Neutrophil (primary cell): ENCODE measurements at regions not wholly inside any gene's neighbourhood (a gene's known extent, or its start where the extent isn't known, plus 50 kb on each side); places are given as distances from the start of the nearest gene placed in this dataset.

Source experiments
- H3K27ac ChIP-seq: fragments of 200-600 bp; sonication (generic); 2 replicates; pipeline ENCODE4 v1.5.1; 2016; ENCODE audit warnings: mild to moderate bottlenecking, moderate library complexity
- H3K27me3 ChIP-seq: fragments of 200-600 bp; sonication (generic); 2 replicates; pipeline ENCODE4 v1.6.0; 2016; ENCODE audit warnings: mild to moderate bottlenecking
- H3K36me3 ChIP-seq: fragments of 200-600 bp; sonication (generic); 2 replicates; pipeline ENCODE4 v1.5.1; 2017
- H3K4me1 ChIP-seq, 2 experiments: fragments of 200-600 bp in 1 of 2; sonication (generic) in 1 of 2; 1 replicate in 1 of 2; 2 replicates in 1 of 2; pipeline versions ENCODE4 v1.5.1 to v1.6.1; 2013 to 2016; ENCODE audit warnings: low read depth in 1 of 2, low read length in 1 of 2, mild to moderate bottlenecking in 1 of 2, moderate library complexity in 1 of 2; ENCODE audit not compliant: control insufficient read depth in 1 of 2, insufficient read depth in 1 of 2
- H3K4me3 ChIP-seq, 2 experiments: fragments of 200-600 bp in 1 of 2; sonication (generic) in 1 of 2; 1 replicate in 1 of 2; 2 replicates in 1 of 2; pipeline ENCODE4 v1.5.1; 2013 to 2016; ENCODE audit warnings: low read depth in 1 of 2, low read length in 1 of 2, mild to moderate bottlenecking in 1 of 2, moderate library complexity in 1 of 2
- H3K9me3 ChIP-seq: fragments of 200-600 bp; sonication (generic); 2 replicates; pipeline ENCODE4 v1.5.1; 2016
- CTCF ChIP-seq: fragments of 200-600 bp; sonication (generic); IDR thresholded peaks from 2 replicates; pipeline ENCODE4 v1.5.1; 2016; ENCODE audit warnings: antibody characterized with exemption

GRCh38 chr3:94179059-94179458, 116.2 kb downstream of the NSUN3 start:
- no peak for TF ChIP-seq CTCF

GRCh38 chr3:94183551-94183950, 120.7 kb downstream of the NSUN3 start:
- no peak overlapping the region for H3K4me3 ChIP-seq
- H3K27me3 ChIP-seq: no peaks in the 10 kb centered on the region
- H3K36me3 ChIP-seq: no peaks in the 10 kb centered on the region
- no peaks in the 10 kb centered on the region for H3K4me1 ChIP-seq
- H3K27ac ChIP-seq: no peak overlapping the region
- TF ChIP-seq CTCF: no peak
- H3K9me3 ChIP-seq: no peaks in the 10 kb centered on the region

More at GRCh38 chr3:94179059-94179458, 116.2 kb downstream of the NSUN3 start:
- H3K27ac ChIP-seq: no peak overlapping the region
- H3K4me3 ChIP-seq: no peak overlapping the region
- H3K27me3 ChIP-seq: no peaks in the 10 kb centered on the region
- H3K36me3 ChIP-seq: no peaks in the 10 kb centered on the region
- no peaks in the 10 kb centered on the region for H3K9me3 ChIP-seq
- no peaks in the 10 kb centered on the region for H3K4me1 ChIP-seq

GRCh38 chr3:94184781-94185180, 121.9 kb downstream of the NSUN3 start:
- no peak for TF ChIP-seq CTCF
- Histone ChIP-seq H3K27ac (no peak overlapping the region), H3K9me3 (no peaks in the 10 kb centered on the region), H3K27me3 (no peaks in the 10 kb centered on the region), H3K36me3 (no peaks in the 10 kb centered on the region), H3K4me1 (no peaks in the 10 kb centered on the region), H3K4me3 (no peak overlapping the region)

GRCh38 chr3:94185753-94186152, 122.9 kb downstream of the NSUN3 start:
- Histone ChIP-seq H3K27me3 (no peaks in the 10 kb centered on the region), H3K4me1 (no peaks in the 10 kb centered on the region), H3K4me3 (no peak overlapping the region), H3K9me3 (no peaks in the 10 kb centered on the region), H3K36me3 (no peaks in the 10 kb centered on the region), H3K27ac (no peak overlapping the region)
- no peak for TF ChIP-seq CTCF

- no peaks in the 10 kb centered on the region for H3K4me1 ChIP-seq
- no peak overlapping the region for H3K27ac ChIP-seq
- H3K9me3 ChIP-seq: no peaks in the 10 kb centered on the region
- TF ChIP-seq CTCF: no peak
- no peak overlapping the region for H3K4me3 ChIP-seq
- no peaks in the 10 kb centered on the region for H3K36me3 ChIP-seq
- H3K27me3 ChIP-seq: no peaks in the 10 kb centered on the region
These were observed 124.8 kb downstream of the NSUN3 start for GRCh38 chr3:94187697-94188096.

GRCh38 chr3:94195381-94195780, 132.5 kb downstream of the NSUN3 start:
- no peaks in the 10 kb centered on the region for H3K9me3 ChIP-seq
- H3K4me1 ChIP-seq: no peaks in the 10 kb centered on the region
- no peaks in the 10 kb centered on the region for H3K27me3 ChIP-seq
- no peak overlapping the region for H3K4me3 ChIP-seq
- no peaks in the 10 kb centered on the region for H3K36me3 ChIP-seq
- no peak for TF ChIP-seq CTCF
- H3K27ac ChIP-seq: no peak overlapping the region
